NAMALWA (cell line): ENCODE measurements at regions not wholly inside any gene's neighbourhood (a gene's known extent, or its start where the extent isn't known, plus 50 kb on each side); places are given as distances from the start of the nearest gene placed in this dataset.
"Not testable (repeated sequence)": the region's sequence is repeated elsewhere in the genome, so short reads cannot be mapped to it uniquely, and the experiment has no call there.

Source experiments
- DNase-seq: peaks from one replicate; pipeline ENCODE4 v3.0.0-alpha.2; 2015; ENCODE audit warnings: low spot score

GRCh38 chr2:110291909-110292579 lies 79.7 kb upstream of the MTLN start:
- not testable (repeated sequence) for DNase-seq

GRCh38 chr2:110287817-110288216 lies 75.5 kb upstream of the MTLN start:
- DNase-seq: not testable (repeated sequence)

GRCh38 chr2:110287253-110287652 lies 74.9 kb upstream of the MTLN start:
- not testable (repeated sequence) for DNase-seq

- not testable (repeated sequence) for DNase-seq
These were observed 72.7 kb upstream of the MTLN start for GRCh38 chr2:110285002-110285401.

- not testable (repeated sequence) for DNase-seq
These were observed 68.5 kb upstream of the MTLN start for GRCh38 chr2:110280804-110281203.

- DNase-seq: not testable (repeated sequence)
These were observed 64.7 kb upstream of the MTLN start for GRCh38 chr2:110277054-110277453.

GRCh38 chr2:110276092-110276491 lies 63.7 kb upstream of the MTLN start:
- DNase-seq: not testable (repeated sequence)

- not testable (repeated sequence) for DNase-seq
These were observed 57.3 kb upstream of the MTLN start for GRCh38 chr2:110269674-110270073.

- not testable (repeated sequence) for DNase-seq
These were observed 55.6 kb upstream of the MTLN start for GRCh38 chr2:110267828-110268407.

- not testable (repeated sequence) for DNase-seq
These were observed 52.5 kb upstream of the MTLN start for GRCh38 chr2:110264804-110265203.

GRCh38 chr2:110264076-110264681 lies 51.8 kb upstream of the MTLN start:
- DNase-seq: not testable (repeated sequence)

GRCh38 chr2:110263462-110263861 lies 51.1 kb upstream of the MTLN start:
- DNase-seq: not testable (repeated sequence)
